Natural killer cell (primary cell): ENCODE measurements at regions not wholly inside any gene's neighbourhood (a gene's known extent, or its start where the extent isn't known, plus 50 kb on each side); places are given as distances from the start of the nearest gene placed in this dataset.

ENCODE experiments used
- ATAC-seq, 3 donors: fragments of 150-1000 bp in 2 of 3; fragments of 200-7000 bp in 1 of 3; cut with Tn5 transposase; 1 replicate in 1 of 3; 2 replicates in 2 of 3; pipeline ENCODE4 v1.10.0; 2021; ENCODE audit warnings: mild to moderate bottlenecking in 2 of 3, moderate library complexity in 2 of 3
- DNase-seq, 2 donors: peaks; one replicate each; pipeline versions ENCODE4 v3.0.0 to v3.0.0-alpha.2; 2013 to 2021; ENCODE audit warnings: mixed read lengths in 1 of 2
- H3K27ac ChIP-seq: one replicate; pipeline ENCODE4 v1.5.1; 2013; ENCODE audit warnings: mild to moderate bottlenecking, low read length
- H3K27me3 ChIP-seq: one replicate; pipeline ENCODE4 v1.6.1; 2013; ENCODE audit warnings: low read length; ENCODE audit not compliant: control insufficient read depth, insufficient read depth
- H3K36me3 ChIP-seq: one replicate; pipeline ENCODE4 v1.6.1; 2013; ENCODE audit warnings: low read length; ENCODE audit not compliant: control insufficient read depth, insufficient read depth
- H3K4me1 ChIP-seq: one replicate; pipeline ENCODE4 v1.6.1; 2013; ENCODE audit warnings: low read length; ENCODE audit not compliant: control insufficient read depth, insufficient read depth
- H3K4me3 ChIP-seq: one replicate; pipeline ENCODE4 v1.5.1; 2013; ENCODE audit warnings: low read length
- H3K9me3 ChIP-seq: one replicate; pipeline ENCODE4 v1.6.1; 2013; ENCODE audit warnings: low read length; ENCODE audit not compliant: control insufficient read depth, insufficient read depth
- H3K27ac Mint-ChIP-seq, 2 donors: one replicate each; pipeline ENCODE4 v1.8.0; 2022; ENCODE audit warnings: mild to moderate bottlenecking in 2 of 2, mixed read lengths in 2 of 2, moderate library complexity in 1 of 2
- H3K27me3 Mint-ChIP-seq, 2 donors: one replicate each; pipeline ENCODE4 v1.8.0; 2022; ENCODE audit warnings: low read depth in 2 of 2, mixed read lengths in 2 of 2
- H3K36me3 Mint-ChIP-seq: one replicate; pipeline ENCODE4 v1.8.0; 2022; ENCODE audit warnings: mixed read lengths
- H3K4me1 Mint-ChIP-seq, 2 donors: one replicate each; pipeline ENCODE4 v1.8.0; 2022; ENCODE audit warnings: mixed read lengths in 2 of 2
- H3K4me3 Mint-ChIP-seq: one replicate; pipeline ENCODE4 v1.8.0; 2022; ENCODE audit warnings: mild to moderate bottlenecking, moderate library complexity, mixed read lengths
- H3K9me3 Mint-ChIP-seq, 2 donors: one replicate each; pipeline ENCODE4 v1.8.0; 2022; ENCODE audit warnings: mixed read lengths in 2 of 2
- CTCF ChIP-seq: fragments of 200-600 bp; IDR thresholded peaks from one replicate; pipeline ENCODE4 v1.8.0; 2022; ENCODE audit warnings: antibody characterized with exemption
- WGBS: methylation state at CpG from one replicate; pipeline ENCODE4 v1.1.7; 2013; ENCODE audit warnings: missing lambda C conversion rate; ENCODE audit not compliant: insufficient coverage; 5-methylcytosine and 5-hydroxymethylcytosine counted together
- intact Hi-C: fragments of 100-400 bp; cut with micrococcal nuclease; formaldehyde crosslinking; loops from one replicate; pipeline ENCODE4 v1.14.2; 2022

GRCh38 chr13:80550971-80551441 is 210.1 kb upstream of the SPRY2 start:
- intact Hi-C loops, result no loop called here
- H3K27ac Mint-ChIP-seq, result no peak overlapping the region
- H3K36me3 Mint-ChIP-seq, result no peaks in the 10 kb centered on the region
- H3K9me3 ChIP-seq, result no peaks in the 10 kb centered on the region
- no peak for TF ChIP-seq CTCF
- DNase-seq (no peak), ATAC-seq (no peak)
- peaks cover 0 to 6% of the 10 kb centered on the region in 2 donors for H3K4me1 Mint-ChIP-seq
- no peaks in the 10 kb centered on the region for H3K27me3 ChIP-seq
- no peaks in the 10 kb centered on the region for H3K36me3 ChIP-seq
- no peaks in the 10 kb centered on the region for H3K27me3 Mint-ChIP-seq
- no peak overlapping the region for H3K4me3 Mint-ChIP-seq
- H3K9me3 Mint-ChIP-seq, result no peaks in the 10 kb centered on the region
- no peak overlapping the region for H3K27ac ChIP-seq
- WGBS, result 88% methylated on average over 1 of the region's 2 CpGs
- H3K4me3 ChIP-seq, result no peak overlapping the region
- H3K4me1 ChIP-seq, result no peaks in the 10 kb centered on the region

- Mint-ChIP-seq H3K27ac (no peak overlapping the region), H3K36me3 (no peaks in the 10 kb centered on the region), H3K9me3 (no peaks in the 10 kb centered on the region), H3K4me3 (no peak overlapping the region), H3K27me3 (no peaks in the 10 kb centered on the region), H3K4me1 (peaks cover 0 to 6% of the 10 kb centered on the region in 2 donors)
- Histone ChIP-seq H3K36me3 (no peaks in the 10 kb centered on the region), H3K4me3 (no peak overlapping the region), H3K9me3 (no peaks in the 10 kb centered on the region), H3K27me3 (no peaks in the 10 kb centered on the region), H3K4me1 (no peaks in the 10 kb centered on the region), H3K27ac (no peak overlapping the region)
- intact Hi-C loops, result no loop called here
- no peak for ATAC-seq
- TF ChIP-seq CTCF, result no peak
- no peak for DNase-seq
Measured at GRCh38 chr13:80548915-80549314, 208.0 kb upstream of the SPRY2 start.

GRCh38 chr13:80547885-80548825 is 207.2 kb upstream of the SPRY2 start:
- intact Hi-C loops, result no loop called here
- no peaks in the 10 kb centered on the region for H3K36me3 Mint-ChIP-seq
- Histone ChIP-seq H3K36me3 (no peaks in the 10 kb centered on the region), H3K4me1 (no peaks in the 10 kb centered on the region), H3K4me3 (no peak overlapping the region), H3K27me3 (no peaks in the 10 kb centered on the region), H3K27ac (no peak overlapping the region), H3K9me3 (no peaks in the 10 kb centered on the region)
- H3K4me1 Mint-ChIP-seq, result peaks cover 0 to 6% of the 10 kb centered on the region in 2 donors
- no peak for TF ChIP-seq CTCF
- H3K4me3 Mint-ChIP-seq, result no peak overlapping the region
- H3K9me3 Mint-ChIP-seq, result no peaks in the 10 kb centered on the region
- no peak overlapping the region for H3K27ac Mint-ChIP-seq
- ATAC-seq (no peak), DNase-seq (no peak)
- H3K27me3 Mint-ChIP-seq, result no peaks in the 10 kb centered on the region
- 100% methylated on average over 4 of the region's 7 CpGs for WGBS
